GM06990 (cell line): ENCODE measurements at regions not wholly inside any gene's neighbourhood (a gene's known extent, or its start where the extent isn't known, plus 50 kb on each side); places are given as distances from the start of the nearest gene placed in this dataset.

Source experiments
- DNase-seq: peaks from one replicate; pipeline ENCODE4 v3.0.0-alpha.2; 2011; ENCODE audit not compliant: insufficient read length; ENCODE audit errors: extremely low read depth
- H3K27me3 ChIP-seq: replicated peaks from 2 replicates; pipeline ENCODE4 v1.6.0; 2011; ENCODE audit warnings: low read length; ENCODE audit not compliant: control insufficient read depth, insufficient read depth
- H3K36me3 ChIP-seq: 2 replicates; pipeline ENCODE4 v1.5.1; 2011; ENCODE audit warnings: low read length; ENCODE audit not compliant: control insufficient read depth, insufficient read depth
- H3K4me3 ChIP-seq: replicated peaks from 2 replicates; pipeline ENCODE4 v1.5.1; 2011; ENCODE audit warnings: low read depth, mild to moderate bottlenecking, control low read depth, low read length
- CTCF ChIP-seq: IDR thresholded peaks from 2 replicates; pipeline ENCODE4 v1.5.1; 2011; ENCODE audit warnings: low read length, control low read depth, mild to moderate bottlenecking, inconsistent platforms; ENCODE audit not compliant: insufficient read depth, poor library complexity, severe bottlenecking

GRCh38 chr4:100688368-100688767, 170.5 kb upstream of the EMCN start:
- TF ChIP-seq CTCF: no peak
- Histone ChIP-seq H3K36me3 (no peaks in the 10 kb centered on the region), H3K27me3 (no peaks in the 10 kb centered on the region), H3K4me3 (no peak overlapping the region)
- no peak for DNase-seq

GRCh38 chr4:100682477-100683218, 164.8 kb upstream of the EMCN start:
- H3K4me3 ChIP-seq: no peak overlapping the region
- DNase-seq: no peak
- H3K36me3 ChIP-seq: no peaks in the 10 kb centered on the region
- no peaks in the 10 kb centered on the region for H3K27me3 ChIP-seq
- no peak for TF ChIP-seq CTCF

- DNase-seq: no peak
- Histone ChIP-seq H3K36me3 (no peaks in the 10 kb centered on the region), H3K27me3 (no peaks in the 10 kb centered on the region), H3K4me3 (no peak overlapping the region)
- no peak for TF ChIP-seq CTCF
Observed at GRCh38 chr4:100681289-100681688, 163.5 kb upstream of the EMCN start.

- Histone ChIP-seq H3K27me3 (no peaks in the 10 kb centered on the region), H3K4me3 (no peak overlapping the region), H3K36me3 (no peaks in the 10 kb centered on the region)
- DNase-seq: no peak
- no peak for TF ChIP-seq CTCF
Observed at GRCh38 chr4:100679926-100680325, 162.1 kb upstream of the EMCN start.

GRCh38 chr4:100674976-100675375, 157.2 kb upstream of the EMCN start:
- H3K27me3 ChIP-seq: no peaks in the 10 kb centered on the region
- no peak for DNase-seq
- no peak for TF ChIP-seq CTCF
- H3K36me3 ChIP-seq: no peaks in the 10 kb centered on the region
- H3K4me3 ChIP-seq: no peak overlapping the region

GRCh38 chr4:100657187-100657586, 139.4 kb upstream of the EMCN start:
- Histone ChIP-seq H3K27me3 (no peaks in the 10 kb centered on the region), H3K4me3 (no peak overlapping the region), H3K36me3 (no peaks in the 10 kb centered on the region)
- no peak for DNase-seq
- no peak for TF ChIP-seq CTCF
